ENCODE measurements at regions not wholly inside any gene's neighbourhood (a gene's known extent, or its start where the extent isn't known, plus 50 kb on each side); places are given as distances from the start of the nearest gene placed in this dataset.
A peak's percentile ranks its signal among the peaks of the same experiment; 100 is the strongest.
"Not testable (repeated sequence)": the region's sequence is repeated elsewhere in the genome, so short reads cannot be mapped to it uniquely, and the experiment has no call there.

GRCh38 chr9:7336356-7337065, 463.1 kb downstream of the DMAC1 start:
- DNase-seq, result peak; percentile 54

- no peak for DNase-seq
Observed at GRCh38 chr9:7333719-7334118, 465.9 kb downstream of the DMAC1 start.

GRCh38 chr9:7332780-7333179, 466.8 kb downstream of the DMAC1 start:
- no peak for DNase-seq

- no peak for DNase-seq
Observed at GRCh38 chr9:7328453-7328852, 471.1 kb downstream of the DMAC1 start.

GRCh38 chr9:7325995-7326394, 473.6 kb downstream of the DMAC1 start:
- no peak for DNase-seq

GRCh38 chr9:7324152-7324598, 475.4 kb downstream of the DMAC1 start:
- no peak for DNase-seq

- no peak for DNase-seq
Observed at GRCh38 chr9:7320841-7321240, 478.7 kb downstream of the DMAC1 start.

GRCh38 chr9:7320139-7320538, 479.4 kb downstream of the DMAC1 start:
- peak; percentile 33 for DNase-seq

GRCh38 chr9:7318920-7319319, 480.7 kb downstream of the DMAC1 start:
- DNase-seq, result no peak

- no peak for DNase-seq
Observed at GRCh38 chr9:7316967-7317366, 482.6 kb downstream of the DMAC1 start.

- DNase-seq, result no peak
Observed at GRCh38 chr9:7316166-7316795, 483.3 kb downstream of the DMAC1 start.

- DNase-seq, result no peak
Observed at GRCh38 chr9:7315746-7316145, 483.8 kb downstream of the DMAC1 start.

GRCh38 chr9:7315116-7315515, 484.5 kb downstream of the DMAC1 start:
- no peak for DNase-seq

- no peak for DNase-seq
Observed at GRCh38 chr9:7313389-7313788, 486.2 kb downstream of the DMAC1 start.

- DNase-seq, result not testable (repeated sequence)
Observed at GRCh38 chr9:7309051-7309450, 490.5 kb downstream of the DMAC1 start.

- DNase-seq, result no peak
Observed at GRCh38 chr9:7305677-7306076, 493.9 kb downstream of the DMAC1 start.

- DNase-seq, result no peak
Observed at GRCh38 chr9:7304627-7304995, 495.0 kb downstream of the DMAC1 start.

- DNase-seq, result no peak
Observed at GRCh38 chr9:7303907-7304626, 495.5 kb downstream of the DMAC1 start.

GRCh38 chr9:7300484-7300883, 499.1 kb downstream of the DMAC1 start:
- DNase-seq, result no peak

GRCh38 chr9:7298123-7298522, 501.5 kb downstream of the DMAC1 start:
- no peak for DNase-seq

GRCh38 chr9:7297521-7297920, 502.1 kb downstream of the DMAC1 start:
- DNase-seq, result no peak

GRCh38 chr9:7293091-7293490, 506.5 kb downstream of the DMAC1 start:
- no peak for DNase-seq

- no peak for DNase-seq
Observed at GRCh38 chr9:7289773-7290172, 509.8 kb downstream of the DMAC1 start.

GRCh38 chr9:7287986-7288385, 511.6 kb downstream of the DMAC1 start:
- DNase-seq, result no peak
